ENCODE measurements at regions not wholly inside any gene's neighbourhood (a gene's known extent, or its start where the extent isn't known, plus 50 kb on each side); places are given as distances from the start of the nearest gene placed in this dataset.

- DNase-seq: no peak
These were observed 898.4 kb upstream of the CELF4 start for GRCh38 chr18:38464024-38464423.

DNA sequence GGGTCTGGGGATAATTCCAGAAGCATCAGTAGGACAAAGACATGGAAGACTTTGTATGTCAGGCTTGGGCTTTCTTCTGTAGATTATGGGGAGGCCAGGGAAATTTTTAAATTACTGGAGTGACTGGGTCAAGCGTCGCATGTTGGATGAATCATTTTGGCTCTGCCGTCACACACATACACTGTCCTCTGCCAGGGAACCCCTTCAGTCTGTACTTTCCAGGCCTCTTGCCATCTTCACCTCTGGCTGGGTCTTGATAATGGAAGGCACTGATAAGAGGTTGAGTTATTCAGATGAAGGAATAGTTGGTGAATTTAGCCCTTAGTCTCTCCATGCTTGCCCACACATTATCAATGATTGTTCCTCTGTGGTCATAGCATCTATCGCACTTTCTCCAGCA is 895.1 kb upstream of the CELF4 start:
- DNase-seq: no peak

DNA sequence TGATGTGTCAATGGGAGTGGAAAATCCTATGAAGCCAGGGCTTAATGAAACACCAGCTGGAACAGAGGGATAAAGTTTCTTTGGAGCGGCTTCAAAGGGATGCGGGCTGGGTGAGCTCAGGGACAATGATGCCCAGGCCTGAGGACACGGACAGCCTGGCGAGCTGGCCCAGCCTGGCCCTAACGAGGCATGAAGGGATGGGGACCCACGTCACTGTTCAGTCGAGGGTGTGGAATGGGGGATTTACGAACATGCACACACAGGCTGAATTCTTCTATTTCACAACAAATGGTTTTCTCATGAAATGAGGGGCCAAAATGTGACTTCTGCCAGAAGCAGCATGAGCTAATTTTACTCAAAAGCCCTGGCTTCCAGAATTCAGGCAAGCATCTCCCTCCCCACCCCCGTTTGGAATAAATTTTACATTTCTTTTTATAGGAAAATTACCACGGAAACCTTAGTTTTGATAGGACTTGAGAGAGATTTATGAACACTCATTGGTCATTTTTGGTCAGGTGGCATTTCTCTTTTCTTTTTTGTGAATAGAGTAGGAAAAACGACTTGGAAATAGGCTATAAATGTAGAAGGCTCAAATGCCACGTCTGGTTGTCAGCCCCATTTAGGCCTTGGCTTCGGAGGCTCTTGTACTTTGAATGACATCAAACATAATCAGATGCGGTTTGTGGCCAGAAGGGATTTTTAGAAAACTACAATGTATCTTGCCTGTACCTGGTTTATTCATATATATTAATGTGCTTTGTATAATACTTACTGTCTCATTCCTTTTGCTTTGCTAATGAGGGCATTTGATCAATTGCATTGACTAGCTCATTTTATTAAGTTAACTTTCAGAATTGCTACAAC is 893.8 kb upstream of the CELF4 start:
- DNase-seq: no peak

DNA sequence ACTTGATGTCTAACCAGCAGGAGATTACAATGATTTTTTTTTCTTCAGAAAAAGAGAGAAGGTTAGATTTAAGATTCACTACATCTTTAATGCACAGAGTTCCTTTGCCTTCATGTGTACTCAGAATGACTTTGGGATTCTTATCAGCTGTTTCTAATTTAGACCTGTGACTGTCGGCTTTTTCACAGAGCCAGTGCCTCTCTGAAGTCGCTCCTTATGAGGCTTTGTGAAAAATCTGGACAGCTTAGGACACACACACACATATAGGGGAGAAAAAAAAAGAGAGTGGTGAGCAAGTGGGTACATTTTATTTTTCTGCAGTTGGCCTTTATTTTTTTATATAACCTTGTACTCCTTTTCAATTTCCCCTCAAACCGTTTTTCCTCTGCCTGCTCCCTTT is 893.1 kb upstream of the CELF4 start:
- no peak for DNase-seq

DNA sequence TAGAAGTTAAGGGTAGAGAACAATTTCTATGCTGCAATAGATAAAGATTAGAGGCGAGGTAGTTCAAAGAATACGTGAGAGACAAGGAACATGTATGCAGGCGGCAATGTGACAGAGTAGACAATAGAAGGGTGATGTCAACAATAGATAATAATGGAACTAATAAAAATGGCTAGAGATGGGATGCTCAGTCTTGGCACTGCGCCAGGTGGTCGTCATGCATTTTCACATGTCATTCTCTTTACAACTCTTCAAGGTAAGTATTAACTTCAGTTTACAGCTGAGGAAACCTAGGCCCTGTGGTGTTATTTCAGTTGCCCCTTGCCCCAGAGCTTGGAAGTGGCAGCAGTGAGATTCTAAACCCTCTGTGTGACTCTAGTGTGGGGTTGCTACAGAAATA is 890.7 kb upstream of the CELF4 start:
- DNase-seq: no peak

GRCh38 chr18:38454764-38455469 is 889.3 kb upstream of the CELF4 start:
- no peak for DNase-seq

- DNase-seq: no peak
These were observed 888.3 kb upstream of the CELF4 start for GRCh38 chr18:38453880-38454279.

DNA sequence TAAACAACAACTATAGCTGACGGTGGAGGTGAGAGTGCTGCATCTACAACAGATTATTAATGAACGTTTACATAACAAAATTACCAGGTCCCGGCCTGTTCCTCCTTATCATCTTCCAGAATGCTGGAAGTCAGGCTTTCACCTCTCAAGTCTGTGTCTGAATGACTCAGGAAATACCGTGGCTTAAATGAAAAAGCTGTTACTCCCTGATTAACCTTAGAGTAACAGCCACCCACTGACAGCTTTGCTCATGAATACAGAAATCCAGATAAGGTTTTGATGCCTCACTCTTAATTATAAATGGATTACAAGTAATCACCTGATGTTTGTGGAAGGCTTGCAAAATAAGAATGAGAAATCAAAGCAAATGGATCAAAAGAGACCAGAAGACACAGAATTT is 885.3 kb upstream of the CELF4 start:
- DNase-seq: no peak

DNA sequence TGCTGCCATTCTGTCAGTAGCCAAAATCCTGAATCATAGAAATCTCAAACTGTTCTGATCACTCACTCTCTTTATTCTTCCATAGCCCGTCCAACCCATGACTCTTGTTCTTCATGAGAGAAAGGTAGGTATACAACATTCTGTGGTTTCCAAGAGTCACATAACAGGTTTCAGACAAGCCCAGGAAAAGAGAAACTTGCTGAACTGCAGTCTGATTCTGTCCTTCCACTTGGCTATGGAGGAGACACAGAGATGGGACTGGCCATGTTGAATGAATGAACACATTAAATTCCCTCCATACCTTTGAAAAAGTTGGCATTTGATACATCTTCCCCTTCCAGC is 880.2 kb upstream of the CELF4 start:
- no peak for DNase-seq

GRCh38 chr18:38444971-38445803 is 879.6 kb upstream of the CELF4 start:
- DNase-seq: no peak

DNA sequence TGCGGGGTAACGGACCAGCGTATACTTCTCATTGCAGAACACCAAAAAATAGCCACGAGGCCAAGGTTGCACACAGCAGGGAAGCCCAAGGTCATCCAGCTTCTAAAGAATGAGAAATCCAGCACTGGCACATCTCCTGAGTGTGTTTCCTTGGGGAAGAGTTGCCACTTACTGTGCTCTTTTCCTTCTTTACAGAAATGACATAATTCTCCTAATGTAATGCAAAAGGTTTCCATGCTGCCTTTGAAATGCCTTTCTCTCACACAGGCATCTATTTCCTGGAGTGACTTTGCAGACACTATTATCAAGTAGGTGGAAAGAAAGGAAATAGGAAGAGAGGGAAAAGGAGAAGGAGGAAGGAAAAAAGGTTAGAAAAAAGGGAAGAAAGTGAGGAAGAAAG is 862.1 kb upstream of the CELF4 start:
- DNase-seq: no peak

DNA sequence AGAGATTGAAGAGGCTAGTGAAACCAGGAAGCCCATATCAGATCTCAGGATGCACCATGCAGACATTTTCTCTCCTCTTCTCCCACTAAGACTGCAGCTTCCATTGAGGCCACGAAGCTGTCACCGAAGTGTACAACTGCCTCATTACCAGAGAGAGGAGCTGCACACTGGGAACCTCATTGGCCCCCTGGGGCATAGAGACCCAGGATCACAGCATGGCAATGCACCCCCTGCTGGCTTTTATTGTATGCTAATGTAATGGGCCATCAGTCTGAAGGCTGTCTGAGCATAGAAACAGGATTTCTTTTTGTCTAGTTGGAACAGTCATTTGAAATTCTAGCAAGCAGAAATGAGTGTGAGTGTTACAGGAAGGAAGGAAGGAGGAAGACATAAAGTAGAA is 861.6 kb upstream of the CELF4 start:
- DNase-seq: no peak

- no peak for DNase-seq
These were observed 856.4 kb upstream of the CELF4 start for GRCh38 chr18:38421872-38422615.

DNA sequence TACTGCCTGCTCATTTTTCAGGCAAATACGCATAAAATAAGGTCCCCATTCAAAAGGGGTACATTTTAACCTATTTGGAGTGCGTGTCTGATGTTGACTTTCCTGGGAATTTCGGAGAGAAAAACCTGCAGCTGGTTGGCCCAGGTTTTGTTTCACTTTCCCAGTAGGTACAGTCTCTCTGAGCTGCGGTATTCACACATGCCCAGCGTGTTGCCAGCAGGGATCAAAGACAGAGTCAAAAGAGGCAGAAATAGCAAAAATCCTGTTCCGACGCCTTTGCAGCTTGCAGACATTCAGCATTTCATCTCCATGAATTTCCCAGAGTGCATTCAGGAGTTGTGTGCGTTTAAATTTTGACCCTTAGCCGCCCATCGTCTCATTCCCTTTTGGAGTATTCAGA is 855.4 kb upstream of the CELF4 start:
- no peak for DNase-seq

DNA sequence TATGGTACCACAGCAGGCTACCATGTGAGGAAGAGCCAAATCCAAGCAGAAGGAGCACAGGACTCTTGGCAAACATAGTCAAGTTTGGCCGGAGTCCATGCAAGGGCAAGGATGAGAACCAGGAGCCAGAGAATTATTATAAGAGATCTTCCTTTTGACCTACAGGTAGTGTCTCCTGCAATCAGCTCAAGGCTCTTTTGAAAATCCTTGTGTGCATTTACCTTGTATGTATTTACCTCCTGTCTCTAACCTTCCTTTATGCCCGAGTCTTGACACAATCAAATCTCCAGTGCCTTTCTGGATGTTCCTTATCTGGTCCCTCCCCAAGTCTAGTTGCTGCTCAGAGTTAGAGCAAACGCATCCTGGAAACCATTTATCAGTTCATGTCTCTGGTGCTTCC is 855.0 kb upstream of the CELF4 start:
- DNase-seq: no peak

DNA sequence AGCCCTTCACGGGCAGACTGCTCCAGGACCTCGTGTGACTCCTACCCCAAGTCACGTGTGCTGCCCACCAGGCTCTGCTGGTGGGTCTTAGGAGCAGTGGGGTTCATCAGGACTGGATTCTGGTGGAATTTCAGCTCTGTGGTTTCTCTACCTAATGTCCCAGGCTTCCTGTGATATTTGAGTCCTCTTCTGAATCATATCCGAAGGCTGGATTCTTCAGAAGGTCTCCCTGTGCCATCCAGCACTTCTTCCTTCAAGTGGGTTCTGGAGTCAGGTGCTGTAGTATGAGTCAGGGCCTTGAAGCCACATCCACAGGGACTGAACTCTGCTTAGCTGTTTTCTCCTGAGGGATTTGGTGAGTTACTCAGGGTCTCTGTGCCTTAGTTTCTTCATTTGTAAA is 850.2 kb upstream of the CELF4 start:
- DNase-seq: no peak

DNA sequence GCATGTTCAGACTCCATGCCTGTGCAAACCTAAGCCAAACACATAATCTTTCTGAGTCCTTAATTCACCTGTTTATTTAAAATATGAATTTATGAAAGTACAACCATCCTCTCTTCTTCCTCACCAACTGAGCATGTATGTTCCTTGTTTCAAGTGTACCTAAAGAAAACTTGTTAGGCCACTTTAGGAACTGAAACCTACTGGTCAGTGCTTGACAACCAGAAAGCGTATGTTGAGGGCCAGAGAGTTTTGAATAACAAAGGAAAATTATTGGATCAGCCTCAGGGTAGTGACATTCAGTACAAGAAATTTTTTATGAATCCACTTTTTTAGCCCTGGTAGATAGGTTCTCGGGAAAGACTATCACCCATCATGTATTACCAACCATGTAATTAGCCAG is 847.6 kb upstream of the CELF4 start:
- no peak for DNase-seq

- no peak for DNase-seq
These were observed 841.0 kb upstream of the CELF4 start for GRCh38 chr18:38406607-38407006.

DNA sequence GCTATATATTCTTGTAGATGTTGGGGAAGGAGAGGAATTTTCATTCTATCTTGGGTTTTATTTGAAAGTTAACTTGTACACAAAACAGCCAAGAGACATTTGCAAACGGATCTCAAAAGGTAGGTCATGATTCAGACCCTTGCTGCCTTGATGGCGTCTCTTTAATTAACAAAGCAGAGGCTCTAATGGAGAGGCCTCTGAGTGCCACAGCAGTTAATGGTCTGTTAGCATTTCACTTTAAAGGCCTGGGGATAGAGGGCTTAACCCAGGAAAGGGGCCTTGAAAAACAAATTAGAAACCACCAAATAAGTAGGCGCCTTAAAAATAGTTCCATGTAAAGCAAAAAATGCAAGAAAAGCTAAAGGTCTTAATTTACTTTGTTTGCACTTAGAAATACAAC is 836.9 kb upstream of the CELF4 start:
- DNase-seq: no peak

DNA sequence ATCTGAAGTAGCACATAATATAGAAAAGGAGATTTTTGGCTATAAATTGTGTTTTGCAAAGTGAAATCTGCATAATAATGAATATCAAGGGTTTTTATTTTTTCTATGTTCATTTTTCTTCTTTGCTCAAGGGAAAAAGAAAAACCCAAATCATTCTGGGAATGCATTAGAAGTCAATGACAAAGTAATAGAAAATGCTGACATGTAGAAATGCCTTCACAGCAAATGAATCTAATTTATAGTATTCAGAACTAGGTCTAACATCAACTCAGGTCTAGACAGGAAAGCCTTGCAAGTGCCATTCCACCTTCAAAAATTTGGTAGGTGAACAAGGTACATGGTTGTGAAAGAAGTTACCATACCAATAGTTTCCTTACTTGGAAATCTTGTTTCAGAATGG is 831.5 kb upstream of the CELF4 start:
- no peak for DNase-seq

DNA sequence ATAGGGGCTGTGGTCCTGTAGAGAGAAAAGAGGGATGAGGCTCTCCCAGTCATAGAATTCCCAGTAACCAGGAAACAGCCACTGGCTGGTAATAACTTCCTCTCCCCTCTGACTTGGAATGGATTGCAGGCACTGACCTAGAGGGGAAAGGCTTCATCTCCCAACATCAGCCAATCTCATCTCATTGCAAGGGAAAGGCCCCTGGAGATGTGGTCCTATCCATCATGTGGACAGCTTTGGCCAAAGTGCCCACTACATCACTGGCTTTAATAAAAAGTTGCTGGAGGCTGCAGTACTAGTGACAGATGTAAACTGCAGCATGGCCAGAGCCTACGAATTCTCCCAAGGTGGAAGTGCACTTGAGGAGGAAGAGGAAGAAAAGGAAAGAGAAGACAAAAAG is 820.5 kb upstream of the CELF4 start:
- no peak for DNase-seq

DNA sequence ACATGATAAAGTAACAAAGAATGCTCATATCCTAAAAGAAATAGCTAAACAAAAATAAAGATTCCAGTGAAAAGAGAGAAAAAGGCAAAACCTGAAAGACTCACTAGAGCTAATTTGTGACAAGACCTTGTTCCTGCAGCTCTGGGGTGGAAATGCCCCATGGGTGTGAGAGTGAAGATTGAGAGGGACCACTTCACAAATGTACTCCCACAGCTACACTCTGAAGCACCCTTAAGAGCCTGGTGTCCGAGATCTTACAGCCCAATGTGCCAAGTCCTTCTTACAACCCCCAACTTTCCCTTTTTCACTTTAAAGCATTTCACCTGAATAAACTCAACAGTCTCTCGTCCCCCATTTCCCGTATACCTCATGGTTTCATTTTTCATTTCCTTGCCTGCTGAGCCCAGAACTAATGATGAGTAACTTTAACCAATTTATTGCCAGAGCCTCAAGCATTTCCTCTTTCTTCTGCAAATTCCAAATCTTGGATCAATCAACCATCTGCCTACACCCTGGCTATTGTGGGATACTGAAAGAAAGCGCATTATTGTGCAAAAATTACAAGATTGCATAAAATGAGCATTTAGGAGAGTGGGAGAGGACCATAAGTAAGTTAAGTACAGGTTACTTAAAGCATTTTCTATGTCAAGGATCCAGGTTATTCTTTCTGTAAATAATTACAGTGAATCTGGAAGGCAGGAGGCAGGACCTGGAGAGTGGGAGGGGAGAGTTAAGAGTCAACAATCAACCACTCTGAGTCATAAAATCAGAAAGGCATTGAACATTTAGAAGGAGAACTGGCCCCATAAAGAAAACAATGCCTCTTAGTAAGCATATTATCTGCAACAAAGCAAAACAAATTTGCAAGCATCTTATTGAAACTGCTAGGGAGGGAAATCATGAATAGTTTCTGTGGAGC is 804.4 kb upstream of the CELF4 start:
- no peak for DNase-seq

Data from fibroblast of skin of right quadriceps (primary cell).